HCT116 (cell line): ENCODE measurements at regions not wholly inside any gene's neighbourhood (a gene's known extent, or its start where the extent isn't known, plus 50 kb on each side); places are given as distances from the start of the nearest gene placed in this dataset.

ENCODE experiments used
- EZH2 ChIP-seq: fragments of 200-600 bp; sonication (generic); IDR thresholded peaks from 2 replicates; pipeline ENCODE4 v1.6.1; 2017; ENCODE audit warnings: antibody characterized with exemption, mixed run types
- YY1 ChIP-seq: IDR thresholded peaks from 2 replicates; pipeline ENCODE4 v1.6.1; 2011; ENCODE audit warnings: low read length, low read depth, moderate library complexity, mild to moderate bottlenecking; ENCODE audit not compliant: insufficient replicate concordance; ENCODE audit errors: extremely low read depth
- ZBTB33 ChIP-seq: IDR thresholded peaks from 2 replicates; pipeline ENCODE4 v1.6.1; 2011; ENCODE audit warnings: mild to moderate bottlenecking, low read length, moderate library complexity; ENCODE audit not compliant: insufficient replicate concordance; ENCODE audit errors: extremely low read depth
- ZFX ChIP-seq: fragments of 450-650 bp; IDR thresholded peaks from 2 replicates; pipeline ENCODE4 v1.6.1; 2017
- TF ChIP-seq, protein P1 (sequence below), 3 experiments: fragments of 200-600 bp in 1 of 3; sonication (generic) in 1 of 3; IDR thresholded peaks in 2 of 3; conservative IDR thresholded peaks in 1 of 3; 2 replicates each; pipeline ENCODE4 v1.5.1; 2012 to 2017; ENCODE audit warnings: low read depth in 2 of 3, low read length in 2 of 3, antibody characterized with exemption in 1 of 3, borderline replicate concordance in 1 of 3, control low read depth in 1 of 3, mild to moderate bottlenecking in 1 of 3, mixed read lengths in 1 of 3, mixed run types in 1 of 3, moderate library complexity in 1 of 3; ENCODE audit not compliant: insufficient read depth in 1 of 3

- TF ChIP-seq EZH2 = no peak
- no peak for TF ChIP-seq YY1
- no peak for TF ChIP-seq ZBTB33
- TF ChIP-seq ZFX = no peak
- TF ChIP-seq, protein P1, sequence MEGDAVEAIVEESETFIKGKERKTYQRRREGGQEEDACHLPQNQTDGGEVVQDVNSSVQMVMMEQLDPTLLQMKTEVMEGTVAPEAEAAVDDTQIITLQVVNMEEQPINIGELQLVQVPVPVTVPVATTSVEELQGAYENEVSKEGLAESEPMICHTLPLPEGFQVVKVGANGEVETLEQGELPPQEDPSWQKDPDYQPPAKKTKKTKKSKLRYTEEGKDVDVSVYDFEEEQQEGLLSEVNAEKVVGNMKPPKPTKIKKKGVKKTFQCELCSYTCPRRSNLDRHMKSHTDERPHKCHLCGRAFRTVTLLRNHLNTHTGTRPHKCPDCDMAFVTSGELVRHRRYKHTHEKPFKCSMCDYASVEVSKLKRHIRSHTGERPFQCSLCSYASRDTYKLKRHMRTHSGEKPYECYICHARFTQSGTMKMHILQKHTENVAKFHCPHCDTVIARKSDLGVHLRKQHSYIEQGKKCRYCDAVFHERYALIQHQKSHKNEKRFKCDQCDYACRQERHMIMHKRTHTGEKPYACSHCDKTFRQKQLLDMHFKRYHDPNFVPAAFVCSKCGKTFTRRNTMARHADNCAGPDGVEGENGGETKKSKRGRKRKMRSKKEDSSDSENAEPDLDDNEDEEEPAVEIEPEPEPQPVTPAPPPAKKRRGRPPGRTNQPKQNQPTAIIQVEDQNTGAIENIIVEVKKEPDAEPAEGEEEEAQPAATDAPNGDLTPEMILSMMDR (IDR thresholded peaks at IDR 0.05 in 2 of 3, conservative IDR thresholded peaks at IDR 0.05 in 1 of 3; ENCODE audit: borderline replicate concordance in 1 of 3, insufficient read depth in 1 of 3, low read depth in 2 of 3, low read length in 2 of 3) = no peak
These were observed 59.6 kb upstream of the IRF2 start for GRCh38 chr4:184533908-184534307.
